ENCODE measurements at regions not wholly inside any gene's neighbourhood (a gene's known extent, or its start where the extent isn't known, plus 50 kb on each side); places are given as distances from the start of the nearest gene placed in this dataset.

GRCh38 chr15:98503970-98504369 lies 144.4 kb upstream of the IGF1R start:
- no peak overlapping the region for H3K4me3 ChIP-seq (ENCODE audit: low read depth, low read length)
- TF ChIP-seq CTCF (IDR thresholded peaks at IDR 0.05; ENCODE audit: insufficient read depth, low read depth, low read length, missing control alignments) = no peak
- DNase-seq (ENCODE audit: low read depth) = no peak

- TF ChIP-seq CTCF (IDR thresholded peaks at IDR 0.05; ENCODE audit: insufficient read depth, low read depth, low read length, missing control alignments) = no peak
- no peak for DNase-seq (ENCODE audit: low read depth)
These were observed 143.3 kb upstream of the IGF1R start for GRCh38 chr15:98504998-98505397.

GRCh38 chr15:98505611-98506031 lies 142.7 kb upstream of the IGF1R start:
- DNase-seq (ENCODE audit: low read depth) = no peak
- TF ChIP-seq CTCF (IDR thresholded peaks at IDR 0.05; ENCODE audit: insufficient read depth, low read depth, low read length, missing control alignments) = no peak
- no peak overlapping the region for H3K4me3 ChIP-seq (ENCODE audit: low read depth, low read length)

More at GRCh38 chr15:98504998-98505397, 143.3 kb upstream of the IGF1R start:
- no peak overlapping the region for H3K4me3 ChIP-seq (ENCODE audit: low read depth, low read length)

GRCh38 chr15:98506172-98506571 lies 142.2 kb upstream of the IGF1R start:
- H3K4me3 ChIP-seq (ENCODE audit: low read depth, low read length) = no peak overlapping the region
- no peak for DNase-seq (ENCODE audit: low read depth)
- TF ChIP-seq CTCF (IDR thresholded peaks at IDR 0.05; ENCODE audit: insufficient read depth, low read depth, low read length, missing control alignments) = no peak

GRCh38 chr15:98506711-98507110 lies 141.6 kb upstream of the IGF1R start:
- TF ChIP-seq CTCF (IDR thresholded peaks at IDR 0.05; ENCODE audit: insufficient read depth, low read depth, low read length, missing control alignments) = no peak

GRCh38 chr15:98513428-98513986 lies 134.8 kb upstream of the IGF1R start:
- no peak for DNase-seq (ENCODE audit: low read depth)
- no peak for TF ChIP-seq CTCF (IDR thresholded peaks at IDR 0.05; ENCODE audit: insufficient read depth, low read depth, low read length, missing control alignments)
- no peak overlapping the region for H3K4me3 ChIP-seq (ENCODE audit: low read depth, low read length)

More at GRCh38 chr15:98506711-98507110, 141.6 kb upstream of the IGF1R start:
- no peak overlapping the region for H3K4me3 ChIP-seq (ENCODE audit: low read depth, low read length)
- no peak for DNase-seq (ENCODE audit: low read depth)

- no peak overlapping the region for H3K4me3 ChIP-seq (ENCODE audit: low read depth, low read length)
- no peak for DNase-seq (ENCODE audit: low read depth)
- TF ChIP-seq CTCF (IDR thresholded peaks at IDR 0.05; ENCODE audit: insufficient read depth, low read depth, low read length, missing control alignments) = no peak
These were observed 134.2 kb upstream of the IGF1R start for GRCh38 chr15:98514034-98514622.
